ENCODE measurements at regions not wholly inside any gene's neighbourhood (a gene's known extent, or its start where the extent isn't known, plus 50 kb on each side); places are given as distances from the start of the nearest gene placed in this dataset.

- TF ChIP-seq CTCF (conservative IDR thresholded peaks at IDR 0.05; ENCODE audit: low read depth, low read length): no peak
- no peak for TF ChIP-seq POLR2A (IDR thresholded peaks at IDR 0.05; ENCODE audit: low read depth, low read length)
- TF ChIP-seq USF2 (IDR thresholded peaks at IDR 0.05; ENCODE audit: low read depth, low read length): no peak
- peak; percentile 81 for TF ChIP-seq MAFK (IDR thresholded peaks at IDR 0.05; ENCODE audit: low read depth, low read length)
- TF ChIP-seq RAD21 (IDR thresholded peaks at IDR 0.05; ENCODE audit: low read length): no peak
- TF ChIP-seq BHLHE40 (IDR thresholded peaks at IDR 0.05; ENCODE audit: low read depth, low read length): no peak
- no peak for TF ChIP-seq MAZ (IDR thresholded peaks at IDR 0.05; ENCODE audit: borderline replicate concordance, low read depth, low read length)
- no peak for TF ChIP-seq RCOR1 (IDR thresholded peaks at IDR 0.05; ENCODE audit: insufficient replicate concordance, low read length)
These were observed 118.9 kb upstream of the ARRDC4 start for GRCh38 chr15:97841558-97841957.

All from IMR-90 (cell line).